H1 (cell line): ENCODE measurements at regions not wholly inside any gene's neighbourhood (a gene's known extent, or its start where the extent isn't known, plus 50 kb on each side); places are given as distances from the start of the nearest gene placed in this dataset.
A peak's percentile ranks its signal among the peaks of the same experiment; 100 is the strongest.

ENCODE experiments used
- CTCF ChIA-PET: fragments of 300-600 bp; sonication (Branson Sonifier 250); formaldehyde crosslinking; loops from one replicate; lab custom pipeline; 2021; ENCODE audit not compliant: partially characterized antibody; lab: Charles Lee
- POLR2A ChIA-PET: fragments of 300-600 bp; sonication (Branson Sonifier 250); formaldehyde crosslinking; loops from one replicate; lab custom pipeline; 2021; ENCODE audit warnings: inconsistent platforms; ENCODE audit not compliant: partially characterized antibody; lab: Charles Lee
- DNase-seq, 2 experiments: peaks; one replicate each; pipeline versions ENCODE4 v3.0.0 to v3.0.0-alpha.2; 2010 to 2022; ENCODE audit warnings: low spot score in 2 of 2, low read depth in 1 of 2, mixed read lengths in 1 of 2
- FAIRE-seq: peaks from 2 replicates; lab custom pipeline; 2011; peaks lifted over from hg19 to GRCh38; lab: Jason Lieb, UNC
- H2AFZ ChIP-seq: 2 replicates; pipeline ENCODE4 v1.8.1; 2012; ENCODE audit warnings: low read length, inconsistent platforms
- H2AK5ac ChIP-seq: 2 replicates; pipeline ENCODE4 v1.6.1; 2013; ENCODE audit warnings: low read depth, low read length
- H2BK120ac ChIP-seq: replicated peaks from 2 replicates; pipeline ENCODE3; 2013; ENCODE audit warnings: low read depth, low read length, inconsistent platforms
- H2BK12ac ChIP-seq: 2 replicates; pipeline ENCODE4 v1.6.1; 2013; ENCODE audit warnings: low read depth, low read length
- H2BK15ac ChIP-seq: 2 replicates; pipeline ENCODE4 v1.6.1; 2013; ENCODE audit warnings: low read length
- H2BK20ac ChIP-seq: 2 replicates; pipeline ENCODE4 v1.6.1; 2013; ENCODE audit warnings: low read length
- H2BK5ac ChIP-seq: 2 replicates; pipeline ENCODE4 v1.6.1; 2013; ENCODE audit warnings: low read depth, low read length
- H3K14ac ChIP-seq: 2 replicates; pipeline ENCODE4 v1.6.1; 2013; ENCODE audit warnings: inconsistent platforms; ENCODE audit not compliant: insufficient read length
- H3K18ac ChIP-seq: 2 replicates; pipeline ENCODE4 v1.6.1; 2013; ENCODE audit warnings: low read length; ENCODE audit errors: extremely low read depth
- H3K23ac ChIP-seq: 2 replicates; pipeline ENCODE4 v1.6.1; 2013; ENCODE audit warnings: inconsistent platforms; ENCODE audit not compliant: insufficient read length
- H3K23me2 ChIP-seq: 2 replicates; pipeline ENCODE4 v1.6.1; 2013; ENCODE audit warnings: low read depth, low read length
- H3K27ac ChIP-seq: 2 replicates; pipeline ENCODE4 v1.6.1; 2011; ENCODE audit warnings: low read depth, low read length, inconsistent platforms
- H3K27me3 ChIP-seq, 4 experiments: replicated peaks in 1 of 4; 1 replicate in 1 of 4; 2 replicates in 3 of 4; pipeline versions ENCODE4 v1.6.1 to v1.8.1; 2011 to 2013; ENCODE audit warnings: low read length in 3 of 4, mild to moderate bottlenecking in 3 of 4, inconsistent platforms in 2 of 4, mixed read lengths in 2 of 4, moderate library complexity in 1 of 4; ENCODE audit not compliant: control insufficient read depth in 3 of 4, insufficient read depth in 3 of 4; ENCODE audit errors: extremely low read depth in 1 of 4
- H3K36me3 ChIP-seq, 4 experiments: 2 replicates each; pipeline versions ENCODE4 v1.6.1 to v1.8.1; 2011 to 2013; ENCODE audit warnings: mild to moderate bottlenecking in 4 of 4, low read length in 3 of 4, moderate library complexity in 2 of 4, control low read depth in 1 of 4, inconsistent platforms in 1 of 4; ENCODE audit not compliant: insufficient read depth in 4 of 4, control insufficient read depth in 2 of 4
- H3K4ac ChIP-seq: replicated peaks from 2 replicates; pipeline ENCODE3; 2013; ENCODE audit warnings: low read length, low read depth, mixed read lengths, inconsistent platforms; ENCODE audit not compliant: insufficient read length
- H3K4me1 ChIP-seq, 4 experiments: replicated peaks in 1 of 4; 1 replicate in 1 of 4; 2 replicates in 3 of 4; pipeline versions ENCODE4 v1.6.1 to v1.8.1; 2011 to 2013; ENCODE audit warnings: low read length in 3 of 4, inconsistent platforms in 2 of 4, mixed read lengths in 1 of 4; ENCODE audit not compliant: insufficient read depth in 4 of 4, control insufficient read depth in 3 of 4
- H3K4me2 ChIP-seq, 2 experiments: 2 replicates each; pipeline versions ENCODE4 v1.6.1 to v1.8.1; 2011 to 2013; ENCODE audit warnings: low read depth in 2 of 2, low read length in 2 of 2, control low read depth in 1 of 2, inconsistent platforms in 1 of 2, mild to moderate bottlenecking in 1 of 2; ENCODE audit not compliant: insufficient read depth in 1 of 2
- H3K4me3 ChIP-seq, 4 experiments: fragments of 200-600, 300-600 bp in 1 of 4; sonication (generic), shearing (Covaris generic), sonication (Bioruptor Twin) in 1 of 4; 2 replicates each; pipeline versions ENCODE4 v1.5.1 to v1.8.1; 2011 to 2016; ENCODE audit warnings: low read length in 4 of 4, low read depth in 3 of 4, control low read depth in 2 of 4, inconsistent platforms in 2 of 4, mild to moderate bottlenecking in 2 of 4, mixed read lengths in 1 of 4, moderate library complexity in 1 of 4; ENCODE audit not compliant: insufficient read depth in 2 of 4; ENCODE audit errors: extremely low read depth in 1 of 4
- H3K56ac ChIP-seq: replicated peaks from 2 replicates; pipeline ENCODE3; 2013; ENCODE audit warnings: low read depth, mild to moderate bottlenecking, mixed read lengths, low read length, inconsistent platforms; ENCODE audit not compliant: insufficient read length
- H3K79me1 ChIP-seq: 2 replicates; pipeline ENCODE4 v1.6.1; 2013; ENCODE audit warnings: low read depth, low read length, control low read depth
- H3K79me2 ChIP-seq, 2 experiments: 2 replicates each; pipeline versions ENCODE4 v1.6.1 to v1.8.1; 2012 to 2013; ENCODE audit warnings: low read length in 2 of 2, mild to moderate bottlenecking in 2 of 2, inconsistent platforms in 1 of 2; ENCODE audit not compliant: insufficient read depth in 2 of 2, control insufficient read depth in 1 of 2
- H3K9ac ChIP-seq, 4 experiments: replicated peaks in 1 of 4; 1 replicate in 1 of 4; 2 replicates in 3 of 4; pipeline versions ENCODE4 v1.6.1 to v1.8.1; 2011 to 2013; ENCODE audit warnings: low read depth in 3 of 4, low read length in 3 of 4, control low read depth in 2 of 4, mild to moderate bottlenecking in 2 of 4, moderate library complexity in 2 of 4, inconsistent platforms in 1 of 4; ENCODE audit errors: extremely low read depth in 1 of 4
- H3K9me3 ChIP-seq, 2 experiments: 2 replicates each; pipeline versions ENCODE4 v1.6.1 to v1.8.1; 2012 to 2013; ENCODE audit warnings: mild to moderate bottlenecking in 2 of 2, moderate library complexity in 2 of 2, control low read depth in 1 of 2, inconsistent platforms in 1 of 2, low read depth in 1 of 2, low read length in 1 of 2, mixed read lengths in 1 of 2; ENCODE audit not compliant: insufficient read depth in 2 of 2
- H4K20me1 ChIP-seq, 2 experiments: replicated peaks in 1 of 2; 2 replicates each; pipeline versions ENCODE3 to v1.8.1; 2011 to 2013; ENCODE audit warnings: inconsistent platforms in 2 of 2, low read length in 2 of 2, mild to moderate bottlenecking in 1 of 2; ENCODE audit not compliant: insufficient read depth in 2 of 2, control insufficient read depth in 1 of 2
- H4K5ac ChIP-seq: 2 replicates; pipeline ENCODE4 v1.6.1; 2013; ENCODE audit warnings: low read length, low read depth, mixed read lengths, inconsistent platforms; ENCODE audit not compliant: insufficient read length
- H4K8ac ChIP-seq: 2 replicates; pipeline ENCODE4 v1.8.0; 2013; ENCODE audit warnings: mild to moderate bottlenecking, moderate library complexity, low read length, inconsistent platforms; ENCODE audit not compliant: insufficient read depth; ENCODE audit errors: extremely low read depth
- H4K91ac ChIP-seq: replicated peaks from 2 replicates; pipeline ENCODE3; 2013; ENCODE audit warnings: low read length, mixed read lengths, inconsistent platforms; ENCODE audit not compliant: insufficient read length
- GTF2F1 ChIP-seq: IDR thresholded peaks from 2 replicates; pipeline ENCODE4 v1.6.1; 2012; ENCODE audit warnings: low read depth, low read length, improper control_type of control experiment, borderline replicate concordance
- POLR2A ChIP-seq, 2 experiments: IDR thresholded peaks; 1 replicate in 1 of 2; 2 replicates in 1 of 2; pipeline ENCODE4 v1.6.1; 2011; ENCODE audit warnings: low read depth in 2 of 2, low read length in 2 of 2, mild to moderate bottlenecking in 2 of 2; ENCODE audit errors: control extremely low read depth in 1 of 2
- WGBS, 2 experiments: shearing (Covaris generic) in 1 of 2; methylation state at CpG; one replicate each; pipeline versions ENCODE4 v1.1.6 to v1.1.7; 2013 to 2015; ENCODE audit warnings: low lambda C conversion rate in 2 of 2, mixed read lengths in 2 of 2, inconsistent platforms in 1 of 2, low coverage in 1 of 2, missing lambda C conversion rate in 1 of 2; ENCODE audit not compliant: insufficient replicate concordance in 2 of 2, insufficient coverage in 1 of 2, insufficient read length in 1 of 2; ENCODE audit errors: extremely low coverage in 1 of 2, missing lambda C conversion rate in 1 of 2; 5-methylcytosine and 5-hydroxymethylcytosine counted together

DNA sequence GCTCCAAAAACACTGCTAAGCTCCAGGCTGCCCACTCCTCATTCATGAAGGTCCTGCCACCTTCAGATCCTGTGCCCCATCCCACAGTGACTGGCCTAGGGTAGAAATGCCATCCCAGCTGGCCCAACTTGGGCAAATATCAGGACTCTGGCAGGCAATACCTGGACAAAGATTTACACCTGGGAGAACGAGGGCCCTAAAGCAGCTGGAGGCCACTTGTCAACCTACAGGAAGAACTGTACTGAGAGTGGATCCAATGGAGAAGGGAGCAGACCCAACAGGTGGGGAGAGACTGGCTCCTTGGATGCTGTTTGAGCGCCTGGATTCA lies 57.1 kb upstream of the GATA2 start:
- Histone ChIP-seq H3K79me1 (no peaks in the 10 kb centered on the region), H3K27ac (no peak overlapping the region), H3K9me3 (no peaks in the 10 kb centered on the region), H3K23me2 (peaks cover 2% of the 10 kb centered on the region; the same call in 1 of the 2 replicates), H3K9ac (no peak overlapping the region), H3K36me3 (no peaks in the 10 kb centered on the region), H3K4ac (no peak overlapping the region), H4K91ac (no peak overlapping the region), H3K56ac (no peak overlapping the region), H3K4me2 (no peak overlapping the region), H2BK15ac (no peak overlapping the region), H2BK5ac (no peak overlapping the region), H3K14ac (no peak overlapping the region), H3K79me2 (no peaks in the 10 kb centered on the region), H3K27me3 (peaks cover 0 to 18% (median 12%) of the 10 kb centered on the region in 4 experiments; a peak in 6 of 7 replicates), H3K18ac (no peak overlapping the region), H2AK5ac (no peak overlapping the region), H2BK20ac (no peak overlapping the region), H3K23ac (no peak overlapping the region), H4K5ac (no peak overlapping the region), H2BK120ac (no peak overlapping the region), H2BK12ac (peak overlapping the region; percentile 0; the same call in 1 of the 2 replicates), H4K20me1 (no peaks in the 10 kb centered on the region), H4K8ac (peak overlapping the region; percentile 12; the same call in 1 of the 2 replicates), H3K4me1 (peaks cover 0 to 13% (median 6%) of the 10 kb centered on the region in 4 experiments; a peak in 5 of 7 replicates), H2AFZ (no peak overlapping the region), H3K4me3 (no peak overlapping the region)
- TF ChIP-seq GTF2F1, result no peak
- no peak for TF ChIP-seq POLR2A (IDR thresholded peaks at IDR 0.05; ENCODE audit: control extremely low read depth in 1 of 2, low read depth in 2 of 2, low read length in 2 of 2)
- DNase-seq (no peak), FAIRE-seq (no peak)
- ChIA-PET CTCF (interaction anchor here (1.0 to 2.1 kb wide), 5 partner anchors 11 to 421 kb away, joined by 3 to 10 read pairs (median 6); no protein-coding TSS in a partner anchor), POLR2A (no interaction called here)
- WGBS, 2 experiments, result 86% methylated on average over 2 of the region's 2 CpGs; no CpG with 5 or more reads in 1 of the 2 experiments
